SK-N-SH (cell line): ENCODE measurements at regions not wholly inside any gene's neighbourhood (a gene's known extent, or its start where the extent isn't known, plus 50 kb on each side); places are given as distances from the start of the nearest gene placed in this dataset.

Experiments used
- CTCF ChIA-PET: fragments of 300-600, 350-600 bp; formaldehyde crosslinking; extraction: SDS; loops from one replicate; lab custom pipeline; 2021; lab: Yijun Ruan, JAX
- POLR2A ChIA-PET: fragments of 350-600 bp; sonication (Branson Sonifier 250); formaldehyde crosslinking; extraction: SDS; loops from one replicate; lab custom pipeline; 2020; ENCODE audit warnings: antibody characterized with exemption, inconsistent platforms; lab: Yijun Ruan, JAX
- DNase-seq: peaks from one replicate; pipeline ENCODE4 v3.0.0; 2012
- H2AFZ ChIP-seq: fragments of 200-600 bp; sonication (generic); 2 replicates; pipeline ENCODE4 v1.8.1; 2016; ENCODE audit warnings: antibody characterized with exemption, mild to moderate bottlenecking, low read depth
- H3F3A ChIP-seq: fragments of 200-600 bp; sonication (generic); replicated peaks from 2 replicates; pipeline ENCODE3; 2016; ENCODE audit warnings: antibody characterized with exemption, mild to moderate bottlenecking; ENCODE audit not compliant: insufficient read depth
- H3K27ac ChIP-seq, 2 experiments: fragments of 200-500 bp in 1 of 2; fragments of 200-600 bp in 1 of 2; sonication (Bioruptor generic) in 1 of 2; sonication (generic), shearing (Covaris generic) in 1 of 2; 2 replicates each; pipeline versions ENCODE4 v1.5.1 to v1.6.1; 2014 to 2016; ENCODE audit warnings: low read depth in 2 of 2, inconsistent platforms in 1 of 2, low read length in 1 of 2, mild to moderate bottlenecking in 1 of 2, mixed read lengths in 1 of 2
- H3K27me3 ChIP-seq: fragments of 200-600 bp; sonication (generic), shearing (Covaris generic); 2 replicates; pipeline ENCODE4 v1.6.1; 2016; ENCODE audit warnings: mixed run types; ENCODE audit not compliant: insufficient read depth
- H3K36me3 ChIP-seq, 2 experiments: fragments of 200-500 bp in 1 of 2; fragments of 200-600 bp in 1 of 2; sonication (Bioruptor generic) in 1 of 2; sonication (generic) in 1 of 2; replicated peaks in 1 of 2; 2 replicates each; pipeline versions ENCODE3 to v1.5.1; 2014 to 2016; ENCODE audit warnings: low read length in 1 of 2, mild to moderate bottlenecking in 1 of 2; ENCODE audit not compliant: insufficient read depth in 2 of 2, control insufficient read depth in 1 of 2
- H3K4me1 ChIP-seq, 2 experiments: fragments of 200-500 bp in 1 of 2; fragments of 200-600 bp in 1 of 2; sonication (Bioruptor generic) in 1 of 2; sonication (generic), shearing (Covaris generic) in 1 of 2; 2 replicates each; pipeline versions ENCODE4 v1.5.1 to v1.6.1; 2014 to 2016; ENCODE audit warnings: low read depth in 1 of 2, low read length in 1 of 2, mixed run types in 1 of 2; ENCODE audit not compliant: insufficient read depth in 2 of 2, control insufficient read depth in 1 of 2
- H3K4me2 ChIP-seq: fragments of 200-600 bp; sonication (generic), shearing (Covaris generic); 2 replicates; pipeline ENCODE4 v1.6.1; 2017; ENCODE audit warnings: mixed run types
- H3K4me3 ChIP-seq, 2 experiments: fragments of 200-500 bp in 1 of 2; fragments of 200-600 bp in 1 of 2; sonication (Bioruptor generic) in 1 of 2; sonication (generic), shearing (Covaris generic) in 1 of 2; 2 replicates each; pipeline versions ENCODE4 v1.5.1 to v1.8.1; 2014 to 2016; ENCODE audit warnings: low read depth in 2 of 2, inconsistent platforms in 1 of 2, low read length in 1 of 2, mild to moderate bottlenecking in 1 of 2, mixed read lengths in 1 of 2, moderate library complexity in 1 of 2
- H3K79me2 ChIP-seq: fragments of 200-600 bp; sonication (generic); 2 replicates; pipeline ENCODE4 v1.8.1; 2017; ENCODE audit warnings: mild to moderate bottlenecking; ENCODE audit not compliant: insufficient read depth
- H3K9ac ChIP-seq: fragments of 200-600 bp; sonication (generic); 2 replicates; pipeline ENCODE4 v1.6.1; 2017; ENCODE audit warnings: mixed run types
- H3K9me2 ChIP-seq: fragments of 200-600 bp; sonication (generic); 2 replicates; pipeline ENCODE4 v1.6.1; 2017; ENCODE audit warnings: mixed run types
- H3K9me3 ChIP-seq: fragments of 200-600 bp; sonication (generic); 2 replicates; pipeline ENCODE4 v1.6.1; 2017; ENCODE audit warnings: mixed run types, mild to moderate bottlenecking, moderate library complexity
- H4K20me1 ChIP-seq: fragments of 200-600 bp; sonication (generic); 2 replicates; pipeline ENCODE4 v1.6.1; 2017; ENCODE audit warnings: mild to moderate bottlenecking, mixed run types; ENCODE audit not compliant: insufficient read depth
- ELF1 ChIP-seq: IDR thresholded peaks from 2 replicates; pipeline ENCODE4 v1.4.0; 2012
- FOSL2 ChIP-seq: IDR thresholded peaks from 2 replicates; pipeline ENCODE4 v1.4.0; 2012; ENCODE audit warnings: low read depth, mild to moderate bottlenecking, moderate library complexity, borderline replicate concordance
- FOXJ3 ChIP-seq: sonication (generic); formaldehyde crosslinking; IDR thresholded peaks from 2 replicates; pipeline ENCODE4 v1.5.1; 2020; ENCODE audit warnings: mild to moderate bottlenecking, missing genetic modification reagents
- GABPA ChIP-seq: IDR thresholded peaks from 2 replicates; pipeline ENCODE4 v1.4.0; 2012; ENCODE audit warnings: low read depth, mild to moderate bottlenecking
- GATA2 ChIP-seq: sonication (generic); formaldehyde crosslinking; IDR thresholded peaks from 2 replicates; pipeline ENCODE4 v1.5.0; 2020; ENCODE audit warnings: mild to moderate bottlenecking, missing genetic modification reagents
- JUND ChIP-seq: IDR thresholded peaks from 2 replicates; pipeline ENCODE4 v1.4.0; 2012
- MEF2A ChIP-seq: IDR thresholded peaks from 2 replicates; pipeline ENCODE4 v1.4.0; 2012; ENCODE audit warnings: low read depth, borderline replicate concordance
- MXI1 ChIP-seq: IDR thresholded peaks from 2 replicates; pipeline ENCODE4 v1.6.1; 2012; ENCODE audit warnings: mild to moderate bottlenecking, low read depth, low read length, improper control_type of control experiment
- PBX3 ChIP-seq: IDR thresholded peaks from 2 replicates; pipeline ENCODE4; 2012
- POLR2AphosphoS5 ChIP-seq: IDR thresholded peaks from 2 replicates; pipeline ENCODE4 v1.6.1; 2012; ENCODE audit warnings: low read depth, low read length
- RCOR1 ChIP-seq: fragments of 150-350 bp; IDR thresholded peaks from 2 replicates; pipeline ENCODE4 v1.6.1; 2017; ENCODE audit warnings: antibody characterized with exemption, low read length
- RXRA ChIP-seq: IDR thresholded peaks from 2 replicates; pipeline ENCODE4 v1.4.0; 2012; ENCODE audit warnings: low read depth, mild to moderate bottlenecking, borderline replicate concordance
- TAF1 ChIP-seq: IDR thresholded peaks from 2 replicates; pipeline ENCODE4 v1.6.1; 2012; ENCODE audit warnings: low read depth, mild to moderate bottlenecking, low read length, moderate library complexity, borderline replicate concordance
- USF2 ChIP-seq: fragments of 150-350 bp; IDR thresholded peaks from 2 replicates; pipeline ENCODE4 v1.6.1; 2017; ENCODE audit warnings: antibody characterized with exemption, low read length, low read depth, borderline replicate concordance
- YY1 ChIP-seq: IDR thresholded peaks from 2 replicates; pipeline ENCODE4 v1.4.0; 2012; ENCODE audit warnings: low read depth, mild to moderate bottlenecking
- ZBTB33 ChIP-seq: IDR thresholded peaks from 2 replicates; pipeline ENCODE4 v1.4.0; 2012; ENCODE audit warnings: low read depth, borderline replicate concordance
- WGBS: methylation state at CpG from one replicate; pipeline ENCODE4 v1.1.6; 2017; ENCODE audit warnings: low lambda C conversion rate; 5-methylcytosine and 5-hydroxymethylcytosine counted together

GRCh38 chr1:47678464-47678980 is 240.7 kb downstream of the FOXD2 start:
- 45% methylated on average over 4 of the region's 4 CpGs for WGBS
- Histone ChIP-seq H3K9me2 (no peaks in the 10 kb centered on the region), H3K9ac (no peak overlapping the region), H3K79me2 (no peaks in the 10 kb centered on the region), H3K4me1 (no peaks in the 10 kb centered on the region; a peak in 1 of 4 replicates), H2AFZ (no peak overlapping the region), H3K27me3 (no peaks in the 10 kb centered on the region), H3K9me3 (no peaks in the 10 kb centered on the region), H3K27ac (no peak overlapping the region), H3K4me3 (no peak overlapping the region), H4K20me1 (no peaks in the 10 kb centered on the region), H3K36me3 (no peaks in the 10 kb centered on the region), H3F3A (no peaks in the 10 kb centered on the region), H3K4me2 (no peak overlapping the region)
- no peak for DNase-seq
- ChIA-PET POLR2A (no interaction called here), CTCF (interaction anchor here (0.8 to 1.2 kb wide), 2 partner anchors 19 to 32 kb away, joined by 3 to 4 read pairs; no protein-coding TSS in a partner anchor)
- TF ChIP-seq GABPA (no peak), USF2 (no peak), POLR2AphosphoS5 (no peak), JUND (no peak), FOSL2 (no peak), MXI1 (no peak), RXRA (no peak)

GRCh38 chr1:47679301-47679791 is 241.5 kb downstream of the FOXD2 start:
- no peak for TF ChIP-seq ZBTB33
- Histone ChIP-seq H3K9ac (no peak overlapping the region), H3K36me3 (no peaks in the 10 kb centered on the region), H3K4me2 (no peak overlapping the region), H3K9me3 (no peaks in the 10 kb centered on the region), H3K27ac (no peak overlapping the region), H2AFZ (no peak overlapping the region), H3K4me3 (no peak overlapping the region), H4K20me1 (no peaks in the 10 kb centered on the region), H3K4me1 (no peaks in the 10 kb centered on the region; a peak in 1 of 4 replicates), H3F3A (no peaks in the 10 kb centered on the region), H3K9me2 (no peaks in the 10 kb centered on the region), H3K27me3 (no peaks in the 10 kb centered on the region), H3K79me2 (no peaks in the 10 kb centered on the region)
- no peak for DNase-seq
- CTCF ChIA-PET = interaction anchor here (0.8 to 1.2 kb wide), 2 partner anchors 18 to 31 kb away, joined by 3 to 4 read pairs; no protein-coding TSS in a partner anchor
- 42% methylated on average over 6 of the region's 6 CpGs for WGBS
- POLR2A ChIA-PET = no interaction called here

- ChIA-PET CTCF (no interaction called here), POLR2A (no interaction called here)
- Histone ChIP-seq H3K36me3 (no peaks in the 10 kb centered on the region), H3K27ac (no peak overlapping the region), H3K27me3 (no peaks in the 10 kb centered on the region), H2AFZ (no peak overlapping the region), H4K20me1 (no peaks in the 10 kb centered on the region), H3K9ac (no peak overlapping the region), H3K9me2 (no peaks in the 10 kb centered on the region), H3K4me3 (no peak overlapping the region), H3K4me1 (no peaks in the 10 kb centered on the region; a peak in 1 of 4 replicates), H3F3A (no peaks in the 10 kb centered on the region), H3K4me2 (no peak overlapping the region), H3K9me3 (no peaks in the 10 kb centered on the region), H3K79me2 (no peaks in the 10 kb centered on the region)
- WGBS = 65% methylated on average over 7 of the region's 7 CpGs
- no peak for TF ChIP-seq FOXJ3
- TF ChIP-seq ZBTB33 = no peak
- no peak for TF ChIP-seq RCOR1
- TF ChIP-seq PBX3 = no peak
- TF ChIP-seq TAF1 = no peak
- TF ChIP-seq GATA2 (CRISPR knock-in tag) = no peak
- no peak for TF ChIP-seq YY1
- TF ChIP-seq GABPA = no peak
- TF ChIP-seq MXI1 = no peak
- TF ChIP-seq MEF2A = no peak
- TF ChIP-seq ELF1 = no peak
- DNase-seq = no peak
Observed at GRCh38 chr1:47679826-47680225, 242.0 kb downstream of the FOXD2 start.
